ENCODE measurements at regions not wholly inside any gene's neighbourhood (a gene's known extent, or its start where the extent isn't known, plus 50 kb on each side); places are given as distances from the start of the nearest gene placed in this dataset.

GRCh38 chr2:225290757-225291400 lies 108.6 kb upstream of the NYAP2 start:
- Histone ChIP-seq H3K27me3 (no peaks in the 10 kb centered on the region), H3K27ac (no peak overlapping the region), H3K4me1 (no peaks in the 10 kb centered on the region), H2AFZ (replicated peaks) (no peak overlapping the region), H3K79me2 (ENCODE audit: low read depth) (no peaks in the 10 kb centered on the region), H3K36me3 (no peaks in the 10 kb centered on the region), H3K4me3 (no peak overlapping the region), H4K20me1 (ENCODE audit: low read depth) (no peaks in the 10 kb centered on the region), H3K4me2 (no peak overlapping the region), H3K9me3 (ENCODE audit: low read depth) (no peaks in the 10 kb centered on the region), H3F3A (ENCODE audit: low read depth) (no peaks in the 10 kb centered on the region), H3K9ac (no peak overlapping the region)
- Mint-ChIP-seq H3K4me1 (no peaks in the 10 kb centered on the region), H3K4me3 (no peak overlapping the region), H3K27ac (no peak overlapping the region), H3K36me3 (no peaks in the 10 kb centered on the region), H3K9me3 (no peaks in the 10 kb centered on the region), H3K27me3 (ENCODE audit: insufficient read depth, low read depth) (peaks cover 2% of the 10 kb centered on the region)
- no peak for DNase-seq (ENCODE audit: low spot score)
- TF ChIP-seq EZH2phosphoT487 (IDR thresholded peaks at IDR 0.05), result no peak
- no peak for TF ChIP-seq EZH2 (IDR thresholded peaks at IDR 0.05)
- TF ChIP-seq, protein P1, sequence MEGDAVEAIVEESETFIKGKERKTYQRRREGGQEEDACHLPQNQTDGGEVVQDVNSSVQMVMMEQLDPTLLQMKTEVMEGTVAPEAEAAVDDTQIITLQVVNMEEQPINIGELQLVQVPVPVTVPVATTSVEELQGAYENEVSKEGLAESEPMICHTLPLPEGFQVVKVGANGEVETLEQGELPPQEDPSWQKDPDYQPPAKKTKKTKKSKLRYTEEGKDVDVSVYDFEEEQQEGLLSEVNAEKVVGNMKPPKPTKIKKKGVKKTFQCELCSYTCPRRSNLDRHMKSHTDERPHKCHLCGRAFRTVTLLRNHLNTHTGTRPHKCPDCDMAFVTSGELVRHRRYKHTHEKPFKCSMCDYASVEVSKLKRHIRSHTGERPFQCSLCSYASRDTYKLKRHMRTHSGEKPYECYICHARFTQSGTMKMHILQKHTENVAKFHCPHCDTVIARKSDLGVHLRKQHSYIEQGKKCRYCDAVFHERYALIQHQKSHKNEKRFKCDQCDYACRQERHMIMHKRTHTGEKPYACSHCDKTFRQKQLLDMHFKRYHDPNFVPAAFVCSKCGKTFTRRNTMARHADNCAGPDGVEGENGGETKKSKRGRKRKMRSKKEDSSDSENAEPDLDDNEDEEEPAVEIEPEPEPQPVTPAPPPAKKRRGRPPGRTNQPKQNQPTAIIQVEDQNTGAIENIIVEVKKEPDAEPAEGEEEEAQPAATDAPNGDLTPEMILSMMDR (IDR thresholded peaks at IDR 0.05), result no peak

DNA sequence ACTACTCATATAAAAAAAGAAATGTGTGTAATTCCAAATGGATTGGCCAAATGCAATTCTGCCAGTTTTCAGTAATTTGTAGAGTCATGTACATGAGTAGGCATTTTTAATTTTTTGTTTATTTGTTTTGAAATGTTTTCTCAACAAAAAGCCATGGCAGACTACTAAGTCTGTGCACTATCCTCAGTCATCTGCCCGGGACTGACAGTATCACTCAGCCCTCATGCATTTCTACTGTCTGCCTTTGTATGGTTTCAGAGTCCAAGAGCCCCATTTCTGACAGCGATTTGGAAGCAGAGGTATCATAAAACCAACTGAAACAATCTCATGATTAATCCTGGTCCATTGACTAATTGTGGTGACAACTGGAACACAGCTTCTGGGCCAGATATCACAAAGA lies 109.9 kb upstream of the NYAP2 start:
- Histone ChIP-seq H3F3A (ENCODE audit: low read depth) (no peaks in the 10 kb centered on the region), H3K4me3 (no peak overlapping the region), H3K27ac (no peak overlapping the region), H2AFZ (replicated peaks) (no peak overlapping the region), H3K79me2 (ENCODE audit: low read depth) (no peaks in the 10 kb centered on the region), H3K9me3 (ENCODE audit: low read depth) (no peaks in the 10 kb centered on the region), H3K36me3 (no peaks in the 10 kb centered on the region), H3K4me2 (no peak overlapping the region), H3K9ac (no peak overlapping the region), H3K4me1 (peaks cover 2% of the 10 kb centered on the region), H4K20me1 (ENCODE audit: low read depth) (no peaks in the 10 kb centered on the region), H3K27me3 (no peaks in the 10 kb centered on the region)
- no peaks in the 10 kb centered on the region for H3K4me1 Mint-ChIP-seq
- H3K27ac Mint-ChIP-seq, result no peak overlapping the region
- no peaks in the 10 kb centered on the region for H3K9me3 Mint-ChIP-seq
- TF ChIP-seq EZH2phosphoT487 (IDR thresholded peaks at IDR 0.05), result no peak
- TF ChIP-seq EZH2 (IDR thresholded peaks at IDR 0.05), result no peak
- TF ChIP-seq, protein P1 (IDR thresholded peaks at IDR 0.05), result no peak
- H3K27me3 Mint-ChIP-seq (ENCODE audit: insufficient read depth, low read depth), result peaks cover 2% of the 10 kb centered on the region
- H3K4me3 Mint-ChIP-seq, result no peak overlapping the region
- no peaks in the 10 kb centered on the region for H3K36me3 Mint-ChIP-seq
- no peak for DNase-seq (ENCODE audit: low spot score)

DNA sequence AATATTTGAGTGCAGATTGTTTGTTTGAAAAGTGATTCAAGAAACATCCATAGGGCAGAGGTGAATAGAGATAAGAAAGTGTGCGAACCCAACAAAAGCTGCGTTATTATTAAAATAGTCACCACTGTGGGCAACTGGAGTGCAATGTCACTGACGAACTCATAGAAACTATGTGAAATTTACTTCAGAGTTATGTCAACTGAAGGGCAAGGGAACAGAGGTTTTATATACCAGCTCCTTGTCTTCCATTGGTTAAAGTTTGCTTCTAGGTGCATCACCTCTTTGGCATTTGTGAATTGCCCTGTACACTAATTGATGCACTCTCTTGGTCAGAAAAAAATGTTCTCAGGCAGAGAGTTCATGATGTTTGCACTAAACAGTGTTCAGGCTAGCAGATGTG lies 110.5 kb upstream of the NYAP2 start:
- H3K27ac ChIP-seq, result no peak overlapping the region
- no peak overlapping the region for H3K27ac Mint-ChIP-seq
- no peaks in the 10 kb centered on the region for H3K4me1 Mint-ChIP-seq
- TF ChIP-seq EZH2 (IDR thresholded peaks at IDR 0.05) (no peak), EZH2phosphoT487 (IDR thresholded peaks at IDR 0.05) (no peak)
- TF ChIP-seq, protein P1 (IDR thresholded peaks at IDR 0.05), result no peak
- no peak overlapping the region for H3K9ac ChIP-seq
- H3K36me3 ChIP-seq, result no peaks in the 10 kb centered on the region
- DNase-seq (ENCODE audit: low spot score), result no peak
- H3K27me3 ChIP-seq, result no peaks in the 10 kb centered on the region
- H3K27me3 Mint-ChIP-seq (ENCODE audit: insufficient read depth, low read depth), result peaks cover 2% of the 10 kb centered on the region
- H3K9me3 Mint-ChIP-seq, result no peaks in the 10 kb centered on the region
- no peak overlapping the region for H2AFZ ChIP-seq (replicated peaks)
- no peaks in the 10 kb centered on the region for H3K9me3 ChIP-seq (ENCODE audit: low read depth)
- no peak overlapping the region for H3K4me3 Mint-ChIP-seq
- H3K4me3 ChIP-seq, result no peak overlapping the region
- no peaks in the 10 kb centered on the region for H3K36me3 Mint-ChIP-seq
- H4K20me1 ChIP-seq (ENCODE audit: low read depth), result no peaks in the 10 kb centered on the region
- peaks cover 9% of the 10 kb centered on the region for H3K4me1 ChIP-seq
- no peaks in the 10 kb centered on the region for H3K79me2 ChIP-seq (ENCODE audit: low read depth)
- H3F3A ChIP-seq (ENCODE audit: low read depth), result no peaks in the 10 kb centered on the region
- no peak overlapping the region for H3K4me2 ChIP-seq
